ENCODE measurements at regions not wholly inside any gene's neighbourhood (a gene's known extent, or its start where the extent isn't known, plus 50 kb on each side); places are given as distances from the start of the nearest gene placed in this dataset.

DNA sequence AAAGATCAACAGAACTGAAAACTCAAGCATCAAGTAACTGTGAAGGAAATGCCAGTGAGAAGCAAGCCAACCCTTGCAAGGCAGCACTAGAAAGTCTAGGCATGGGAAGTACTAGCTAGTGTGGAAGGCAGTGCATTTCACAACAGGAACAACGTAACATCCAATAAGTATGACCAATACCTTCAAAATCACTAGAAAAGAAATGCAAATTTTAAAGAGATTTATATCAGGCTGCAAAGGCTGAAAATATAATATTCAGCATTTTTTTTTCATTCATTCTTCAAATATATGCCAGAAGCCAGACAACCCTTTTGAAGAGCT, 121.9 kb downstream of the DLEU7 start:
- TF ChIP-seq, protein P1, sequence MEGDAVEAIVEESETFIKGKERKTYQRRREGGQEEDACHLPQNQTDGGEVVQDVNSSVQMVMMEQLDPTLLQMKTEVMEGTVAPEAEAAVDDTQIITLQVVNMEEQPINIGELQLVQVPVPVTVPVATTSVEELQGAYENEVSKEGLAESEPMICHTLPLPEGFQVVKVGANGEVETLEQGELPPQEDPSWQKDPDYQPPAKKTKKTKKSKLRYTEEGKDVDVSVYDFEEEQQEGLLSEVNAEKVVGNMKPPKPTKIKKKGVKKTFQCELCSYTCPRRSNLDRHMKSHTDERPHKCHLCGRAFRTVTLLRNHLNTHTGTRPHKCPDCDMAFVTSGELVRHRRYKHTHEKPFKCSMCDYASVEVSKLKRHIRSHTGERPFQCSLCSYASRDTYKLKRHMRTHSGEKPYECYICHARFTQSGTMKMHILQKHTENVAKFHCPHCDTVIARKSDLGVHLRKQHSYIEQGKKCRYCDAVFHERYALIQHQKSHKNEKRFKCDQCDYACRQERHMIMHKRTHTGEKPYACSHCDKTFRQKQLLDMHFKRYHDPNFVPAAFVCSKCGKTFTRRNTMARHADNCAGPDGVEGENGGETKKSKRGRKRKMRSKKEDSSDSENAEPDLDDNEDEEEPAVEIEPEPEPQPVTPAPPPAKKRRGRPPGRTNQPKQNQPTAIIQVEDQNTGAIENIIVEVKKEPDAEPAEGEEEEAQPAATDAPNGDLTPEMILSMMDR (IDR thresholded peaks at IDR 0.05; ENCODE audit: low read depth, low read length) = no peak
- TF ChIP-seq, protein P2, sequence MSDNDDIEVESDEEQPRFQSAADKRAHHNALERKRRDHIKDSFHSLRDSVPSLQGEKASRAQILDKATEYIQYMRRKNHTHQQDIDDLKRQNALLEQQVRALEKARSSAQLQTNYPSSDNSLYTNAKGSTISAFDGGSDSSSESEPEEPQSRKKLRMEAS (IDR thresholded peaks at IDR 0.05; ENCODE audit: low read depth, low read length) = no peak
- TF ChIP-seq POLR2A (IDR thresholded peaks at IDR 0.05; ENCODE audit: extremely low read depth, insufficient read length) (no peak), MYC (IDR thresholded peaks at IDR 0.05; ENCODE audit: low read depth, low read length) (no peak)
